ENCODE measurements at regions not wholly inside any gene's neighbourhood (a gene's known extent, or its start where the extent isn't known, plus 50 kb on each side); places are given as distances from the start of the nearest gene placed in this dataset.
"Not testable (repeated sequence)": the region's sequence is repeated elsewhere in the genome, so short reads cannot be mapped to it uniquely, and the experiment has no call there.

- no peak overlapping the region for H3K4me3 ChIP-seq
- no peaks in the 10 kb centered on the region for H3K36me3 ChIP-seq
- no peaks in the 10 kb centered on the region for H3K4me1 ChIP-seq (ENCODE audit: control insufficient read depth in 1 of 2, low read depth in 2 of 2)
- ATAC-seq (ENCODE audit: insufficient number of reproducible peaks, low FRiP score, low read depth) (no peak), DNase-seq (ENCODE audit: low spot score) (no peak)
- H3K27ac ChIP-seq: no peak overlapping the region
- no peak for TF ChIP-seq CTCF (IDR thresholded peaks at IDR 0.05)
- no peaks in the 10 kb centered on the region for H3K27me3 ChIP-seq (replicated peaks; ENCODE audit: insufficient read depth)
- H3K9me3 ChIP-seq: no peaks in the 10 kb centered on the region
Observed at GRCh38 chr1:90817399-90817798, 100.3 kb upstream of the BARHL2 start.

GRCh38 chr1:90812237-90812636, 95.1 kb upstream of the BARHL2 start:
- not testable (repeated sequence) for H3K9me3 ChIP-seq; H3K27me3 ChIP-seq (replicated peaks; ENCODE audit: insufficient read depth); H3K36me3 ChIP-seq; H3K27ac ChIP-seq; DNase-seq (ENCODE audit: low spot score); ATAC-seq (ENCODE audit: insufficient number of reproducible peaks, low FRiP score, low read depth); H3K4me1 ChIP-seq (ENCODE audit: control insufficient read depth in 1 of 2, low read depth in 2 of 2); H3K4me3 ChIP-seq

- not testable (repeated sequence) for H3K9me3 ChIP-seq; H3K4me3 ChIP-seq; DNase-seq (ENCODE audit: low spot score); H3K27me3 ChIP-seq (replicated peaks; ENCODE audit: insufficient read depth); H3K4me1 ChIP-seq (ENCODE audit: control insufficient read depth in 1 of 2, low read depth in 2 of 2); H3K27ac ChIP-seq; ATAC-seq (ENCODE audit: insufficient number of reproducible peaks, low FRiP score, low read depth); H3K36me3 ChIP-seq
Observed at GRCh38 chr1:90811444-90811950, 94.4 kb upstream of the BARHL2 start.

GRCh38 chr1:90810681-90811080, 93.6 kb upstream of the BARHL2 start:
- no peak for DNase-seq (ENCODE audit: low spot score)
- H3K27me3 ChIP-seq (replicated peaks; ENCODE audit: insufficient read depth): no peaks in the 10 kb centered on the region
- H3K4me1 ChIP-seq (ENCODE audit: control insufficient read depth in 1 of 2, low read depth in 2 of 2): no peaks in the 10 kb centered on the region
- no peak for TF ChIP-seq CTCF (IDR thresholded peaks at IDR 0.05)
- H3K36me3 ChIP-seq: no peaks in the 10 kb centered on the region
- no peak for ATAC-seq (ENCODE audit: insufficient number of reproducible peaks, low FRiP score, low read depth)
- no peak overlapping the region for H3K4me3 ChIP-seq
- no peaks in the 10 kb centered on the region for H3K9me3 ChIP-seq
- H3K27ac ChIP-seq: no peak overlapping the region

GRCh38 chr1:90809996-90810395, 92.9 kb upstream of the BARHL2 start:
- H3K9me3 ChIP-seq: no peaks in the 10 kb centered on the region
- DNase-seq (ENCODE audit: low spot score) (no peak), ATAC-seq (ENCODE audit: insufficient number of reproducible peaks, low FRiP score, low read depth) (no peak)
- no peak overlapping the region for H3K4me3 ChIP-seq
- H3K4me1 ChIP-seq (ENCODE audit: control insufficient read depth in 1 of 2, low read depth in 2 of 2): no peaks in the 10 kb centered on the region
- no peaks in the 10 kb centered on the region for H3K36me3 ChIP-seq
- no peak for TF ChIP-seq CTCF (IDR thresholded peaks at IDR 0.05)
- H3K27ac ChIP-seq: no peak overlapping the region
- no peaks in the 10 kb centered on the region for H3K27me3 ChIP-seq (replicated peaks; ENCODE audit: insufficient read depth)

- no peak for DNase-seq (ENCODE audit: low spot score)
- H3K36me3 ChIP-seq: no peaks in the 10 kb centered on the region
- TF ChIP-seq CTCF (IDR thresholded peaks at IDR 0.05): no peak
- no peaks in the 10 kb centered on the region for H3K9me3 ChIP-seq
- no peaks in the 10 kb centered on the region for H3K4me1 ChIP-seq (ENCODE audit: control insufficient read depth in 1 of 2, low read depth in 2 of 2)
- no peak overlapping the region for H3K4me3 ChIP-seq
- no peak for ATAC-seq (ENCODE audit: insufficient number of reproducible peaks, low FRiP score, low read depth)
- no peak overlapping the region for H3K27ac ChIP-seq
- no peaks in the 10 kb centered on the region for H3K27me3 ChIP-seq (replicated peaks; ENCODE audit: insufficient read depth)
Observed at GRCh38 chr1:90809093-90809492, 92.0 kb upstream of the BARHL2 start.

Data from thoracic aorta (tissue), 2 donors.